NB4 (cell line): ENCODE measurements at regions not wholly inside any gene's neighbourhood (a gene's known extent, or its start where the extent isn't known, plus 50 kb on each side); places are given as distances from the start of the nearest gene placed in this dataset.

ENCODE experiments used
- DNase-seq: peaks from one replicate; pipeline ENCODE4 v3.0.0; 2010; ENCODE audit warnings: low read depth
- H3K4me3 ChIP-seq: one replicate; pipeline ENCODE4 v1.5.1; 2011; ENCODE audit warnings: mild to moderate bottlenecking, low read depth, low read length, moderate library complexity
- CTCF ChIP-seq: IDR thresholded peaks from one replicate; pipeline ENCODE4 v1.5.1; 2012; ENCODE audit warnings: low read depth, low read length
- MAX ChIP-seq: IDR thresholded peaks from 2 replicates; pipeline ENCODE4 v1.6.1; 2011; ENCODE audit warnings: low read depth, low read length
- MYC ChIP-seq: IDR thresholded peaks from 2 replicates; pipeline ENCODE4 v1.6.1; 2011; ENCODE audit warnings: low read depth, low read length
- POLR2A ChIP-seq: IDR thresholded peaks from 2 replicates; pipeline ENCODE4 v1.6.1; 2011; ENCODE audit warnings: mild to moderate bottlenecking; ENCODE audit not compliant: insufficient read length; ENCODE audit errors: extremely low read depth

- DNase-seq: no peak
- TF ChIP-seq MAX: no peak
- no peak for TF ChIP-seq MYC
- no peak for TF ChIP-seq POLR2A
- TF ChIP-seq CTCF: no peak
- H3K4me3 ChIP-seq: no peak overlapping the region
Observed at GRCh38 chr13:79119578-79120107, 286.4 kb downstream of the RBM26 start.

- H3K4me3 ChIP-seq: no peak overlapping the region
- TF ChIP-seq POLR2A: no peak
- no peak for TF ChIP-seq MAX
- TF ChIP-seq CTCF: no peak
- TF ChIP-seq MYC: no peak
- no peak for DNase-seq
Observed at GRCh38 chr13:79112016-79112415, 294.0 kb downstream of the RBM26 start.

- DNase-seq: no peak
- no peak for TF ChIP-seq POLR2A
- no peak for TF ChIP-seq CTCF
- TF ChIP-seq MAX: no peak
- TF ChIP-seq MYC: no peak
- H3K4me3 ChIP-seq: no peak overlapping the region
Observed at GRCh38 chr13:79108914-79109643, 297.0 kb downstream of the RBM26 start.

GRCh38 chr13:79098596-79098995 lies 307.5 kb downstream of the RBM26 start:
- no peak for DNase-seq
- TF ChIP-seq MYC: no peak
- TF ChIP-seq POLR2A: no peak
- no peak for TF ChIP-seq MAX
- no peak for TF ChIP-seq CTCF
- H3K4me3 ChIP-seq: no peak overlapping the region

GRCh38 chr13:79097201-79097600 lies 308.9 kb downstream of the RBM26 start:
- H3K4me3 ChIP-seq: no peak overlapping the region
- DNase-seq: no peak
- TF ChIP-seq POLR2A (no peak), MYC (no peak), MAX (no peak), CTCF (no peak)
